Fibroblast of skin of right quadriceps (primary cell): ENCODE measurements at regions not wholly inside any gene's neighbourhood (a gene's known extent, or its start where the extent isn't known, plus 50 kb on each side); places are given as distances from the start of the nearest gene placed in this dataset.

Experiments used
- DNase-seq: peaks from one replicate; pipeline ENCODE4 v3.0.0-alpha.2; 2013

DNA sequence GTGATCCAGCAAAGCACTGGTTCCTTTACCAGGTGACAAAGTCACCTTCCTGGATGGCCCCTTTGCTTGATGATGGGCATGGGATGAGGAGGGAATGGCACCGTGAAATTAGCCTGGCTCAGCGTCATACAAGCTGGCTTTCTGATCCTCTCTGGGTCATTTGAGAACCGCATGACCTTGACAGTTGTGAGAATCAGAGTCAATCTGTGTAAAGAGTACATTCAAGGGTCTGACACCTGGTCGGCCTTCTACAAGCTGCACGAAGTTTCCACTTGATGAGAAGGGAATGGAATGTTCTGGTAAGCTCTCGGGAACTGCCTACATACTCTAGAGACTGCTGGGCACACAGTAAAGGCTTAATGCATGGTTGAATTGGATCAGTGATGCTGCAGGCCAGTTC is 319.8 kb upstream of the TLE3 start:
- DNase-seq, result no peak

DNA sequence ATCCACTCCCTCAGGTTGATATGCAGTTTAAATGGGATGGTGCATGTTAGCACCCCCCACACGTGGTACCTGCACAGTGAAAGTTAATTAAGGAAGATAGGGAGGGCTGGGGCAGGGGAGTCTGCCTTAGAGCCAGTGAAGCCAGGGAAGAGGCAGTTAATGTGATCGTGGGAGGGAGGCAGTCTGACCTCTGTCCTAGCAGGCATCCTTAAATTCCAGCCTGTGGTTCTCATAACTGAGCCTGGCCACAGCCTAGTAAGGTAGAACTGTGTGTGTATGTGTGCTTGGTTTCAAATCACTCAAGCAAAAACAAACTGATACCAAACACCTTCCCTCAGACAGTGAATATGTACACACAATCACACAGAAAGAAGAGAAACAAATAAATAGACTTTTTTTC is 319.1 kb upstream of the TLE3 start:
- DNase-seq, result no peak

DNA sequence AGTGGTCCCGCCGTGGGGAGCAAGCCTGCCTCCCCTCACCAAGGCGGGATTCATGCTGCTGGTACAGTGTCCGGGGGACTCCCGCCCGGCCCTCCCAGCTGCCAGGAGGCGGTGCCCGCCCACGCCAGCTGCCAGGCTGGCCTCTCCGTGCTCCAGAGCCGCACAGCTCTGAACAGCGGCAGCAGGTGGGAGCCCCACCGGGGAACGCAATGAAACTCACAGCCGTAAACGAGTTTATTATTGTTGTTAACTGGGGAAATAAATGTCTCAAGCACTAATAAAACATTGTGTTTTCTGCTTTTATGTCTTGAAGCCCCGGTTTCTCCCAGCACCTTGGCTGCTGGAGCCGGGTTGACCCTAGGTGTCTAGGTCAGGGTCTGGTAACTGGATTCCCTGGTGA is 317.7 kb upstream of the TLE3 start:
- DNase-seq, result no peak

DNA sequence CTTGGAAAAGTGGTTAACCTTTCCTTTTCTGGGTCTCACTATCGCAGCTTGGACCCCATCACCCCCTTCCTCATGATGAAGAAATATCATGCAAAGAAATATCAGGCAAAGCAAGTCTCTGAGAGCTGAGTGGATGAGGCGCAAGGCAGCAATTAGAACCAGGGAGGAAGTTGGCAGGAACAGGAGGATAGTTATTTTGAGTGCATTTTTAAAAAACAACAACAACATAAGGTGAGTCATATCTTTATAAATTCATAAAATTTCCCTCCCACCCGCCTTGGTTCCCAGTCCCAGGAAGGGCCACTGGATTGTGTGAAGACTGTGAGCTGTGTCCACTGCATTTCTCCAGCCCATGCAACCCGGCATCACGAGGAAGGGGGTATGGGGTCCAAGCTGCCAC is 316.9 kb upstream of the TLE3 start:
- DNase-seq, result no peak

DNA sequence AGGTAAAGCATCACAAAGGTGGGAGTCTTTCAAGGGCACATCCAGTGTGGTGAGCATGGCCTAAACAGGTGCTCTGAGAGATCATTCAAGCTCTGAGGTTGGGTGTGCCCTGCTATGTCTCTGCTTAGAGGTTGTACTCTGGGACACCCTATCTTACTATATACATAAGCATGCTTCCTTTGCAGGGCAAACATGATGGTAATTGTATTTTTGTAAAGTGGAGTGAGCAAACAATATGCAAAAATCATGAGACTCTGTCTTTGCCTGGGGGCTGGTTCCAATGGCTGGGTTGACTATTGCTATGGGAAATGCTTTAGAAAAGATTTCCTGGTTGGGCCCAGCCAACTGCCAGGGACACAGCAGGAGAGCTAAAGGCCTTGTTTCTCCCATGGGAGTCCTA is 315.1 kb upstream of the TLE3 start:
- DNase-seq, result no peak

DNA sequence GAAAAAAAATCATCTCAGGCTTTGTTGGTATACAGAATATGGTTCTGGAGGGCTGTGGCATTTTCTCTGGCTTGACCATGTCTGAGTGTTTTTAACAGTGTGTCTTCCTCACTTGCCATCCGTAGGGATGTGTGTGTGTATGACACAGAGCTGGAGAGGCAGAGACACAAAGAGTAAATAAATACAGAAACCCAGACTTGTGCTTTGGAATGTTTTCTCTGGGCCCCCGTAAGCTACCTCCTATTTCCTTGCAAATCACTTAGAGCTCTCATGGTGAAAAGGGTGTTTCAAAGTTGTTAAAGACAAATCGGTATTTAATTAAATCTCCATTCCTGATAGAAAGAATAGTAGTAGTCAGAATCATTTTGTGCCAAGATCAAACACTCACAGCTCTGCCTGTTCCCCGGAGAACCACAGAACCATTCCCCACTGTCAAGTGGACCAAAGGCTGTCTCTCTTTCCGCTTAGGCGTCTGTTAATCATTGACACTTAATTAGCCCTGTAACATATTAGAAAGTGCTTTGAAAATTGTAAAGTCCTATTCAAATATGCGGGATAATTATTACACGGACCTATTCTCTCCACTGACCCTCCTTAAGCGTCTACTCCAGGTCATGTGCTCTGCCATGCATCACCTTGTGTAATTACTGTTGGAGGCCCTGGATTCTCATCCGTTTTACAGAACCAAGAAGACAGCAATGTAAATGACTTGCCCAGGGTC is 313.6 kb upstream of the TLE3 start:
- no peak for DNase-seq

DNA sequence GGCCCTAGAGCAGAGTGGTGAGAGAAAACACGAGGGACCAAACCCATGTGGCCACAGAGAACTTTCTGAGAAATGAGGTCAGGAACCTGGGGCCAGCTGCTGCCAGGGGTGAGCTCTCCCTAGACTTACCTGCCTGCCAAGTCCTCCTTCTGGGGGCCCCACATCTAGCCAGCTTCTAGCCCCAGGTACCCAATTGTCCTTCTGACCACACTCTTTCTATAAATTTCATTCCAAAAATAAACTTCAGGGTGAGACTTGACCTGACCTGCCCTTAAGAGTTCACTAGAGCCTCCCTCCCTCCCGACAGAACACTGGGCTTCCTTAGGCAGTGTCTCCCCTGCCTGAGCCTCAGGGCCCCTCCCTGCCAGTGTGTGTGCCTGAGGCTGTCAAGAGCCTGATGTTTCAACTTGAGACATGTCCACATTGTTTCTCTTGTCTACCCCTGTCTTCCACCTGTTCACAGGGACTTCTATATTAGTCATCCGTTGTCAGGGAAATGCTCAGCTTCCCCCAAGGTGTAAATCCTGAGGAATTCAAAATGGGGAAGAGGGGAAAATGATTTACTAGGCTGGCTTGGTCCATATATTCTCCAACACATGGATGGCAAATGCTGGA is 312.8 kb upstream of the TLE3 start:
- DNase-seq, result no peak

DNA sequence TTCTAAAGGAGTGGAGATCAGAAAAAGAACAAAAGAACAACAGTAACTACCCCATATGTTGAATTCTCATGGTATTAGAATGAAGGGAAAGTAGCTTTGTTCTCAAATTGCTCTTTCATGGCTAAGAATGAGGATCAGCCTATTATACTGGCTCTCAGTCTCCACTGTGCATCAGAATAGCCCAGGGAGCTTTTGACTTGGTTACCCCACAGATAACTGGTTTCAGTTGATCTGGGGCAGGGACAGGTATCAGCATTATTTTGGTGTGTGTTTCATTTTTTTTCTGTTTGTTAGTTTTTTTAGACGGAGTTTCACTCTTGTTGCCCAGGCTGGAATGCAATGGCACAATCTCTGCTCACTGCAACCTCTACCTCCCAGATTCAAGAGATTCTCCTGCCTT is 311.7 kb upstream of the TLE3 start:
- no peak for DNase-seq

DNA sequence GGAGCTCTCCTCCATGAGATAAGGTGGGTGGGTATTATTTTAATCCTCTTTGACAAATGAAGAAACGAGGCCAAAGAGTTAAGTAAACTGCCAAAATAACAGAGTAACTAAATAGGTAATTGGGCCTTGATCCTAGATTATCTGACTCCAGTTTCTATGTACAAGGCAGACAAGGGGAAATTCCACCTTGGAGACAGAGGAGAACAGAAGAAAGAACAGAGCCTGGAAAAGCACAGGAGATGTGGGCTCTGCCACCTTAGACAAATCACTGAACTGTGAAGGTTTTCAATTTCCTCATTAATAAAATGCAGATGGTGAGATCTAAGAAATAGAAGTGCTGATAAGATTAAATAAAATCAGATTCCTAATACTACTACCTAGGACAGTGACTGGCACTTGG is 310.2 kb upstream of the TLE3 start:
- DNase-seq, result no peak

DNA sequence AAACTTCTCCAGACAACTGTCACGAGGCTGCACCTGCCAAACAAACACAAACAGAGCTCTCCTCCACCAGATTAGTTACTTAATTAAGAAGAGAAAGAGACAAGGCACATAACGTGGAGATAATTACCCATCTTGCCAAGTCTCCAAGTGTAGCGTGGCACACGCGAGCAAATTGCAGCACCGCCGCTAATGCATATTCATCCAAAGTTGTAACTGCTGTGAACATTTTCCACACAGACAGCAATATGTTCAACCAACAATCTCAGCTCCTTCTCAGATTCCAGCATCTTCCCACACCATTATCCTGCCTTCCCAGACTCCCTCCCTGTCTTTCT is 309.6 kb upstream of the TLE3 start:
- no peak for DNase-seq

DNA sequence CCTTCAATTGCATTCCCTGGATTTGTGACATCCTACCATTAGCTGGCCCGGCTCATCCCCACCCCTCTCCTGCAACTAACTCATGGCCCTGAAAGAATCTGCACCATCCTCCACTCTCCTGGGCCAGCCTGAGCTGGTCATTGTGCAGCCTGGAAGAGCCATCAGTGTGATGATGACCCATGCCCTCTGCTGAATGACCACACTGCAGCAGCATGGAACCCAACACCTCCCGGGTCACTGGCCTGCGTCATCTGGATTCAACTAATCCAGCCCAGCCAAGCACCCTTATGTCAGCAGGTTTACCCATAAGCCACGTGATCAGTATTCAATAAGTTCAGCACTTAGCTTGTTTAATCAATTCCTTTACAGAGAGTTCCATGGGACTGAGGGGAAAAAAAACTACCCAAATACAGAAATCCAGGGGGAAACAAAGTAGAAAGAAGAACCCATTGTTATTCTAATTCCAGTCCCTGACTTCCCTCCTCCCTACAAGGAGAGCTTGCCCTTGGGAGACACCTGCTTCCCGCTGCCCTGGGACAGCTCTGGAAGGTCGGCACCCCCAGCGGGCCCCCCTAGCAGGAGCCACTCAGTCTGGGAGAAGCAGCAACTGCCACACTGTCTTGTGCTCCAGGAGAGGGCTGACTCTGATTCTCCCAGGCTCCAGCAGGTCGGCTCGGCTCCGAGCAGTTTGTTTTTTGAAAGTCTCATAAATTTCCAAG is 309.1 kb upstream of the TLE3 start:
- no peak for DNase-seq

DNA sequence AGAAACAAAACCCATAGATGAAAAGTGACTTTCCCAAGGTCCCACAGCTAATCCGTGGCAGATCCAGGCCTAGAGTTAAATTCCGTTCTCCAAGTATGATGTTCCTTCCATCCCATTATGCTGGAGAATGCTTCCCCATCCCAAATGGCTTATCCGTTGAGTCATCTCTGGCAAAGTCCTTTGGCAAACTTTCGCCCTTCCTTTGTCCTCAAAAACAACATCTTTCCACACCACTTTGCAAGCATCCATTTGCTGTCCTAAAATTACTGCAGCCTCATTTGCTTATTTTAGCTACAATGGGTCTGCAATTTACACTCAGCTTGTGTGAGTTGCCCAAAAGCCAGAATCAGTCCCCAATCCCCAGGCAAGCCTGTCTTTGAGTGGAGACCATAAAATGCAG is 304.0 kb upstream of the TLE3 start:
- DNase-seq, result no peak

DNA sequence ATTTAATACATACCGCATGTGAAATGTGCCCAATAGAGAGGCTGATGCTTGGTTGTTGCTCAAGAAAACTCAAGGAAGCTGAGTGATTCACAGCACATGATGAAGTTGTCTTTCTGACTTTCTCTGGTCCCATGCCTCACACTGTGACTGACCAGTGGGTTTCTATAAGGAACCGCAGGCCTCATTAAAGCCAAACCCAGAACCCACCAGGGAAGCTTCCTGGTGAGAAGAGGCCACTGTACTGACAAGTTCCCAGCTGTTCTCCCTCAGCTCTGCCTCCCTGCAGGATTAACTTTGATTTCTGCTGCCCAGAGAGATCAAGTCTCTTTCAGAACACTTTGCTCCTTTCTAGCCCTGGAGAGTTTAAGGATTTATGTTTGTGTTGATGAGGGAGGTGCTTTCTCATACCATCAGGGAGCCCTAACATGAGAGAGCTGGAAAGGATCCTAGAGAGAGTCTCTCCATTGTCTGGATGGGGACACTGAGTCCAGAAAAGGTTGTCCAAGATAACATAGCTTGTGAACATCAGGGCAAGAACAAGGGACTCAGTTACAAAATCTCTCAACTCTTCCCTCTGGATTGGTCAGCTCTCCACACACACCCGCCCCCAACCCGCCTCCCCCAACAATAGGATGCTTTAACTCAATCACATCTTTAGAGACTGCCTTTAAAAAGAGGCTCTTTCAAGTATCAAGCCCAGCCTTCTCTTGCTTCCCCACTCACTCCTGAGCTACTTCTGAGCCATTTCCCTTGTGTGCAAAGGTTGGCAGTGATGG is 303.2 kb upstream of the TLE3 start:
- DNase-seq, result no peak

DNA sequence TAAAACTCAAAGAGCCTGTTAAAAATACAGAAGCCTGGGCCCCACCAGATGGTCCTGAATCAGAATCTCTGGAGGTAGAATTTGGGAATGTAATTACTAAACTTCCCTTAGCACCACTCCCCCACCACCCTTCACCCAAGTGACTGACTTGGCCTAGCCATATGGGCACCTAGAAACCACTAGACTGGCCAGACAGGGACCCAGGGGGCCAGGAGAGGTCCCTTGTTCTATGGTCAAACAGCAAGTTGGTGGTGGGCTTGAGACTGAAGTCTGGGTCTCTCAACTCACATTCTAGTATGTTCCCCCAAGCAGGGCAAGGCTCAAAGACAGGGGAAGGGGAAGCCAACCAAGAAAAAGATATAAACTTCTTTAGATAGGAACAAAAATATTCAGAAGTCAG is 301.5 kb upstream of the TLE3 start:
- no peak for DNase-seq

DNA sequence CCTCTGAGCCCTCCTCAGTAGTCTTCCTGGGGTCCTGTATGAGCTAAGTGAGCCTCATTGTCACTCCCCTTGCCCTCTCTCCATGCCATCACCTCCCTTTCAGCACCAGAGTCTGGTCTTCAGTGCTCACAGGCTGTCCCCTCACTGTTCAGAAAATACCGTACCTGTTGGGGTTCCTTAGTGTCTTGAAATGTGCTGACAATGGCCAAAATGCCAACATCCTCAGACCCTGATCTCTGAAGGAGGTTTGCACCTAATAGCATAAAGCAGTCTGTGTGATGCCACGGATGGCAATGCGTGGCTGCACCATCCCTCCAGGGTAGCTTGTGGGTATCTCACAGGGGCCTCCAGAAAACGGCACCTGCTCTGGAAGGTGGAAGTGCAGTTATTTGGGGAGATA is 301.0 kb upstream of the TLE3 start:
- no peak for DNase-seq

DNA sequence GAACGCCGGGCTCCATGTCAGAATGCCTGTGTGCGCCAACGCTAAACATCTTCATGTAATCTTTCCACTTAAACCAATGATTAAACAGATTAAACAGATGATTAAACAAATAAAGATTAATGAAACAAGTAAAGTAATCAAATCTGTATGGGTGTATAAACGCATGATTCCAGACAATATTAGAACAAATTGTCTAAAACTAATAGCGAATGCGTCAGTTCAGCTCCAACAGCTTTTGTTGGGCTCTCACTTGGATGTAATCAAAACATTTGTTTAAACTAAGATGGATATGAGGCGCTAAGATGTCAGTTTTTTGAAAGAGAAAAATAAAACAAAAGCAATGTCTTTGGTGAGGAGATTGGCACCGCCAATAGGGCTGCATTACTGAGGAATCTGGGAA is 299.1 kb upstream of the TLE3 start:
- DNase-seq, result no peak

DNA sequence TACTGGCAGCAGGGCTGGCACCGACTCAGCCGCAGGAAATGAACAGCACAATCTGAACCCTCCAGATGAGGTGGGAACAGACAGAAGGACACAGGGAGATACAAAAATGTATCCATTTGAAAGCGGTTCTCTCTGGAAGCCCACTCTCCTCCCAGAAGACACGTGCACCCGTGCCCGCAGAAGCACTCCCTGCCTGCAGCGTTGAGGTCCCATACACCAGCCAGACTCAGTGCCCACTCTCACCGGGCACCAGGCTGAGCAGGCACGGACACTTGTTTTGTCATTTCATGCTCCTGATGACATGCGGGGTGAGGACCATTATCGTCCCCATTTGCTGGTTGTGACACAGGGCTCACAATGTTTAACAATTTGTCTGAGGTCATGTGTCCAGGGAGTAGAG is 297.4 kb upstream of the TLE3 start:
- DNase-seq, result no peak

DNA sequence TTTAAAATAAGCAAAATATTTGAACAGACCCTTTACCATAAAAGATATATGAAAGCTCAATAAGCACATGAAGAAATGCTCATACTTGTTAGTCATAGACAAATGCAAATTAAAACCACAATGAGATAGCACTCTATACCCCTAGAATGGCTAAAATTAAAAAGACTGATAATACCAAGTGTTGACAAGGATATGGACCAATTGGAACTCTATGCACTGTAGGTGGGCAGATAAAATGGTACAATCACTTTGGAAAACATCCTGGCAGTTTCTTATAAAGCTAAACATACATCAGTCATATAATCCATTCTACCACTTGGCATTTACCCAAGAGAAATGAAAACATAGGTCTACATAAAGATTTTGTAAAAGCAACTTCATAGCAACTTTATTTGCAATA is 293.0 kb upstream of the TLE3 start:
- no peak for DNase-seq

DNA sequence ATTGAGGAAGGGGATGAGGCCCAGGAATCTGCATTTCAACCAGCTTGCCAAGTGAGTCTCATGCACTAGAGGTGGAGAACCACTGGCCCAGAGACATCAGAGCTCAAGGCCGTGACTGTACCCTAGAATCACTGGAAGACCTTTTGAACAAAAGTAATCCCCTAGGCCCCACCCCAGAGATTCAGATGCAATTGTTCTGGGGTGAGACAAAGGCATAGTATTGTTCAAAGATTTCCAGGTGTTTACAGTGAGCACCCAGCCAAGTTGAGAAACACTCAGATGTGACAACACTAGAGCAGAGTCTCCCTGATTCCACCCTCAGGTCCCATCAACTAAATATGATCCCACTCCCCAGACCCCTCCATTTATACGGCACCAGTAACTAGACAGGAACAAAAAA is 290.3 kb upstream of the TLE3 start:
- no peak for DNase-seq

DNA sequence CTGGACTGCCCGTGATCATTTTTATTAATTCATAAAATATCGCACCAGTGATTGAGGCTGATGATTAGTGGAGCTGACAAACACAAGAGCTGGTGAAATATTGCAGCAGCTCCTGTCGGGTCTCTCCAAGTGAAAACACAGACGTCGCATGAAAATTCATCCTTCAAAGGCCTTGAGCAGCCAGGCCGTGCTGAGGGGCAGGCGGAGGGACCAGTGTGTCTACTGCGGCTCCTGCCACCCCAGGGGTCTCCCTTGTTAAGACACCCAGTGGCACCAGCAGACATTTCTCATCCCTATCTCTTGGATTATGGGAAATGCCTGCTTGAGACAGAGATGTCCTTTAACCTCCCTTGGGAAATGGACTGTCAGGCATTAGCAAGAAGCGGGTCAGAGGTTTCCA is 289.4 kb upstream of the TLE3 start:
- no peak for DNase-seq

DNA sequence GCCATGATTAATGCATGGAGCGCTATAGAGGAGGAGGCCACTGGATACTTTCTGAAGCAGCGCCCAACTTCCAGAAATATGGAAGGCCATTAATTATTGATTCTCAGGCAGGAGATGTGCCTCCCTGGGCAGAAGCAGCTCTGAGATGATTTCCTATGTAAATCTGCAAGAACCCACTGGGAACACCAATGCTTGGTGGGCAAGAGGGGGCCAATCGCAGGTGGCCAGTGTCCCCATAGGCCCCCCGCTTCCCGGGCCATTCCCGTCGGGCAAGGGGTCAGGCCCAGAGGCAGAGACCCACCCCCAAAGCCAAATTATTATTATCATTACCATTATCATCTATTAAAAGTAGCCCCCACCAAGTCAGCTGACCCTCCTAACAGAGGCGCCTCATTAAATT is 288.0 kb upstream of the TLE3 start:
- DNase-seq, result no peak

DNA sequence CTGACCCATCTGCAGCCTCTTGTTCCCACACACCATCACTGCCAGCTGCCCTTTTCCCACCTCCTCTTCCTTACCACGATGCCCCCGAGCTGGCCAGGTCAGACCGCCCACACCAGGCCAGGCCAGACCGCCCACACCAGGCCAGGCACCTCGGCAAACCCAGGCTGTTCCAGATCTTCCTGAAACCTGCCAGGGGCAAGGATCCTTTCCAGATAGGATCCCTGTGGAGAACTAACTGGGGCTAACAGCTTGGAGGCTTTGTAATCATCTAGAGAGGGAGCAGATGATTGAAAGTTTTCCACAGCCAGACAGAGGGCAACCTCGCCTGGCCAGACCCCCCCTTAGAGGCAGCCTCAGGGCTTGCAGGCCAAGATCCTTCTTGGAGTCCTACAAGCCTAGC is 287.3 kb upstream of the TLE3 start:
- no peak for DNase-seq

DNA sequence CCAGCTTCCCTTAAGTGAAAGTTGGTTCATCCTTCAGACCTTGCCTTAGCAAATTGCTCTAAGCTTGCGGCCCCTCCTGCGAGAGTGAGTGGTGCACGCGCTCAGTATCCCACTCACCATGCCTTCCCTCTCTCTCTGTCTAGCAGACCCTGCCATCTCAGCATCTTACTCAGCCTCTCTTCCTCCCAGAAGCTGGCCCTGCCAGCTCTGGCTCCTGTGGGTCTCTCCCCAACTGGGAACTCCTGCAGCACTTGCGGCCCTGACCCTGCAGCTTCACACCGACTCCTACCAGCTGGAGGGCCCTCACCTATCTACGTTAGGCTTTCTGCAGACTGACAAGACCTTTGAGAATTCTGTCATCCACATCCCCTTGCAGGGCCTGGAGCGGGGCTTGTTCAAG is 286.1 kb upstream of the TLE3 start:
- DNase-seq, result no peak
